ENCODE measurements at regions not wholly inside any gene's neighbourhood (a gene's known extent, or its start where the extent isn't known, plus 50 kb on each side); places are given as distances from the start of the nearest gene placed in this dataset.

GRCh38 chr10:28137907-28138880 is 139.3 kb upstream of the ODAD2 start:
- no peaks in the 10 kb centered on the region for H3K4me1 ChIP-seq (ENCODE audit: control insufficient read depth, insufficient read depth, low read length, unreplicated experiment)
- no peaks in the 10 kb centered on the region for H3K36me3 ChIP-seq (ENCODE audit: insufficient read depth, low read length)
- no peak overlapping the region for H3K4me3 ChIP-seq (ENCODE audit: low read depth, low read length)
- H2AFZ ChIP-seq (ENCODE audit: low read length, unreplicated experiment) = no peak overlapping the region
- no peaks in the 10 kb centered on the region for H3K79me2 ChIP-seq (ENCODE audit: control insufficient read depth, insufficient read depth, low read length, unreplicated experiment)
- H3K27me3 ChIP-seq (ENCODE audit: insufficient read depth, low read length) = no peaks in the 10 kb centered on the region
- H3K27ac ChIP-seq (ENCODE audit: low read depth, low read length) = no peak overlapping the region

- Histone ChIP-seq H3K4me3 (ENCODE audit: low read depth, low read length) (no peak overlapping the region), H3K4me1 (ENCODE audit: control insufficient read depth, insufficient read depth, low read length, unreplicated experiment) (peaks cover 4% of the 10 kb centered on the region), H2AFZ (ENCODE audit: low read length, unreplicated experiment) (no peak overlapping the region)
Measured at GRCh38 chr10:28135258-28135657, 136.4 kb upstream of the ODAD2 start.

GRCh38 chr10:28130267-28130666 is 131.4 kb upstream of the ODAD2 start:
- H2AFZ ChIP-seq (ENCODE audit: low read length, unreplicated experiment) = peak overlapping the region; percentile 35
- no peaks in the 10 kb centered on the region for H3K79me2 ChIP-seq (ENCODE audit: control insufficient read depth, insufficient read depth, low read length, unreplicated experiment)
- no peak overlapping the region for H3K4me3 ChIP-seq (ENCODE audit: low read depth, low read length)
- H3K27ac ChIP-seq (ENCODE audit: low read depth, low read length) = peak overlapping the region; percentile 50
- no peaks in the 10 kb centered on the region for H3K27me3 ChIP-seq (ENCODE audit: insufficient read depth, low read length)
- peaks cover 11% of the 10 kb centered on the region for H3K4me1 ChIP-seq (ENCODE audit: control insufficient read depth, insufficient read depth, low read length, unreplicated experiment)
- H3K36me3 ChIP-seq (ENCODE audit: insufficient read depth, low read length) = no peaks in the 10 kb centered on the region

More at GRCh38 chr10:28135258-28135657, 136.4 kb upstream of the ODAD2 start:
- no peak overlapping the region for H3K27ac ChIP-seq (ENCODE audit: low read depth, low read length)
- H3K27me3 ChIP-seq (ENCODE audit: insufficient read depth, low read length) = no peaks in the 10 kb centered on the region
- no peaks in the 10 kb centered on the region for H3K36me3 ChIP-seq (ENCODE audit: insufficient read depth, low read length)
- H3K79me2 ChIP-seq (ENCODE audit: control insufficient read depth, insufficient read depth, low read length, unreplicated experiment) = no peaks in the 10 kb centered on the region

GRCh38 chr10:28127881-28128280 is 129.0 kb upstream of the ODAD2 start:
- Histone ChIP-seq H3K27me3 (ENCODE audit: insufficient read depth, low read length) (no peaks in the 10 kb centered on the region), H3K36me3 (ENCODE audit: insufficient read depth, low read length) (no peaks in the 10 kb centered on the region), H3K79me2 (ENCODE audit: control insufficient read depth, insufficient read depth, low read length, unreplicated experiment) (no peaks in the 10 kb centered on the region), H3K27ac (ENCODE audit: low read depth, low read length) (no peak overlapping the region), H2AFZ (ENCODE audit: low read length, unreplicated experiment) (no peak overlapping the region), H3K4me1 (ENCODE audit: control insufficient read depth, insufficient read depth, low read length, unreplicated experiment) (peaks cover 14% of the 10 kb centered on the region), H3K4me3 (ENCODE audit: low read depth, low read length) (no peak overlapping the region)

- Histone ChIP-seq H3K36me3 (ENCODE audit: insufficient read depth, low read length) (no peaks in the 10 kb centered on the region), H3K79me2 (ENCODE audit: control insufficient read depth, insufficient read depth, low read length, unreplicated experiment) (no peaks in the 10 kb centered on the region), H3K27me3 (ENCODE audit: insufficient read depth, low read length) (no peaks in the 10 kb centered on the region), H3K4me3 (ENCODE audit: low read depth, low read length) (no peak overlapping the region), H2AFZ (ENCODE audit: low read length, unreplicated experiment) (no peak overlapping the region), H3K4me1 (ENCODE audit: control insufficient read depth, insufficient read depth, low read length, unreplicated experiment) (peaks cover 14% of the 10 kb centered on the region), H3K27ac (ENCODE audit: low read depth, low read length) (no peak overlapping the region)
Measured at GRCh38 chr10:28125701-28126100, 126.8 kb upstream of the ODAD2 start.

GRCh38 chr10:28120795-28121194 is 121.9 kb upstream of the ODAD2 start:
- no peaks in the 10 kb centered on the region for H3K27me3 ChIP-seq (ENCODE audit: insufficient read depth, low read length)
- H2AFZ ChIP-seq (ENCODE audit: low read length, unreplicated experiment) = no peak overlapping the region
- no peaks in the 10 kb centered on the region for H3K79me2 ChIP-seq (ENCODE audit: control insufficient read depth, insufficient read depth, low read length, unreplicated experiment)
- no peak overlapping the region for H3K27ac ChIP-seq (ENCODE audit: low read depth, low read length)
- no peak overlapping the region for H3K4me3 ChIP-seq (ENCODE audit: low read depth, low read length)
- peaks cover 19% of the 10 kb centered on the region for H3K4me1 ChIP-seq (ENCODE audit: control insufficient read depth, insufficient read depth, low read length, unreplicated experiment)
- no peaks in the 10 kb centered on the region for H3K36me3 ChIP-seq (ENCODE audit: insufficient read depth, low read length)

- Histone ChIP-seq H2AFZ (ENCODE audit: low read length, unreplicated experiment) (no peak overlapping the region), H3K4me1 (ENCODE audit: control insufficient read depth, insufficient read depth, low read length, unreplicated experiment) (peaks cover 19% of the 10 kb centered on the region), H3K27me3 (ENCODE audit: insufficient read depth, low read length) (no peaks in the 10 kb centered on the region), H3K4me3 (ENCODE audit: low read depth, low read length) (no peak overlapping the region), H3K36me3 (ENCODE audit: insufficient read depth, low read length) (no peaks in the 10 kb centered on the region), H3K79me2 (ENCODE audit: control insufficient read depth, insufficient read depth, low read length, unreplicated experiment) (no peaks in the 10 kb centered on the region), H3K27ac (ENCODE audit: low read depth, low read length) (no peak overlapping the region)
Measured at GRCh38 chr10:28120043-28120749, 121.3 kb upstream of the ODAD2 start.

GRCh38 chr10:28118985-28119628 is 120.2 kb upstream of the ODAD2 start:
- Histone ChIP-seq H2AFZ (ENCODE audit: low read length, unreplicated experiment) (peak overlapping the region; percentile 31), H3K27ac (ENCODE audit: low read depth, low read length) (no peak overlapping the region), H3K36me3 (ENCODE audit: insufficient read depth, low read length) (no peaks in the 10 kb centered on the region), H3K79me2 (ENCODE audit: control insufficient read depth, insufficient read depth, low read length, unreplicated experiment) (no peaks in the 10 kb centered on the region), H3K27me3 (ENCODE audit: insufficient read depth, low read length) (no peaks in the 10 kb centered on the region), H3K4me3 (ENCODE audit: low read depth, low read length) (no peak overlapping the region), H3K4me1 (ENCODE audit: control insufficient read depth, insufficient read depth, low read length, unreplicated experiment) (peaks cover 19% of the 10 kb centered on the region)

- Histone ChIP-seq H2AFZ (ENCODE audit: low read length, unreplicated experiment) (no peak overlapping the region), H3K36me3 (ENCODE audit: insufficient read depth, low read length) (no peaks in the 10 kb centered on the region), H3K4me3 (ENCODE audit: low read depth, low read length) (no peak overlapping the region), H3K27ac (ENCODE audit: low read depth, low read length) (no peak overlapping the region), H3K27me3 (ENCODE audit: insufficient read depth, low read length) (no peaks in the 10 kb centered on the region), H3K79me2 (ENCODE audit: control insufficient read depth, insufficient read depth, low read length, unreplicated experiment) (no peaks in the 10 kb centered on the region), H3K4me1 (ENCODE audit: control insufficient read depth, insufficient read depth, low read length, unreplicated experiment) (peaks cover 12% of the 10 kb centered on the region)
Measured at GRCh38 chr10:28113202-28113601, 114.3 kb upstream of the ODAD2 start.

- peaks cover 12% of the 10 kb centered on the region for H3K4me1 ChIP-seq (ENCODE audit: control insufficient read depth, insufficient read depth, low read length, unreplicated experiment)
- no peaks in the 10 kb centered on the region for H3K36me3 ChIP-seq (ENCODE audit: insufficient read depth, low read length)
- no peaks in the 10 kb centered on the region for H3K79me2 ChIP-seq (ENCODE audit: control insufficient read depth, insufficient read depth, low read length, unreplicated experiment)
- H3K27me3 ChIP-seq (ENCODE audit: insufficient read depth, low read length) = no peaks in the 10 kb centered on the region
- no peak overlapping the region for H3K27ac ChIP-seq (ENCODE audit: low read depth, low read length)
- H3K4me3 ChIP-seq (ENCODE audit: low read depth, low read length) = no peak overlapping the region
- H2AFZ ChIP-seq (ENCODE audit: low read length, unreplicated experiment) = no peak overlapping the region
Measured at GRCh38 chr10:28111712-28112111, 112.8 kb upstream of the ODAD2 start.
